Activated CD8-positive, alpha-beta memory T cell treated with anti-CD3 and anti-CD28 coated beads for 24 hours (primary cell): ENCODE measurements at regions not wholly inside any gene's neighbourhood (a gene's known extent, or its start where the extent isn't known, plus 50 kb on each side); places are given as distances from the start of the nearest gene placed in this dataset.

Source experiments
- DNase-seq: peaks from one replicate; pipeline ENCODE4 v3.0.0-alpha.2; 2020

GRCh38 chr2:189268763-189269162 is 89.2 kb upstream of the COL5A2 start:
- no peak for DNase-seq

DNA sequence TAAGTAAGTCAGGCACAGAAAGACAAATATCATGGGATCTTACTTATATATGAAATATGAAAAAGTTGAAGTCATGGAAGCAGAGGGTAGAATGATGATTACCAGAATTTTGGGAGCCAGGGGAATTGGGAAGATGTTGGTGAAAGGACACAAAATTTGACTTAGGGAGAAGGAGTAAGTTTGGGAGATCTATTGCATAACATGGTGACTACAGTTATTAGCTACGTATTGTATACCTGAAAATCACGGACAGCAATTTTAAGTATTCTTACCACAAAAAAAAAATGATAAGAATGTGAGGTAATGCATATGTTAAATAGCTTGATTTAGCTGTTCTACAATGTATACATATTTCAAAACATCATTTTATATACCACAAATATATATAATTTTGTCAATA is 94.2 kb upstream of the COL5A2 start:
- no peak for DNase-seq

DNA sequence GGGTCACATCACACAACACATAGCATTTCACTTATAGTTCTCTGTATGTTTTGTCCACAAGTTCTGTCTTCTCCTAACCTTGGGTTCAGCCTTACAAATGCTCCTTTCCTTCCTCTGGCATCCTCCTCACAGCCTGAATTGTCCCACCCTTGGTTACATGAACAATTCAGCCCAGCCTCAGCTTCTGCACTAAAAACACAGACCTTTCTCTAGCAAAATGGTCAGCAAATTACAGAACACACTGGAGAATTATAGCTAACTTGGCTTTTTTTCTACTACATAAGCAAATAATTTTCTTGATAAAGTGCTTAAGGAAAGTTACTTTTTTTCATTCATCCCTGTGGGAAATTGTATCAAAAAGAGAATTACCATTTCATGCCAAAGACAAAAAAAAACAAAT is 94.8 kb upstream of the COL5A2 start:
- no peak for DNase-seq

GRCh38 chr2:189276277-189276676 is 96.7 kb upstream of the COL5A2 start:
- DNase-seq, result no peak

DNA sequence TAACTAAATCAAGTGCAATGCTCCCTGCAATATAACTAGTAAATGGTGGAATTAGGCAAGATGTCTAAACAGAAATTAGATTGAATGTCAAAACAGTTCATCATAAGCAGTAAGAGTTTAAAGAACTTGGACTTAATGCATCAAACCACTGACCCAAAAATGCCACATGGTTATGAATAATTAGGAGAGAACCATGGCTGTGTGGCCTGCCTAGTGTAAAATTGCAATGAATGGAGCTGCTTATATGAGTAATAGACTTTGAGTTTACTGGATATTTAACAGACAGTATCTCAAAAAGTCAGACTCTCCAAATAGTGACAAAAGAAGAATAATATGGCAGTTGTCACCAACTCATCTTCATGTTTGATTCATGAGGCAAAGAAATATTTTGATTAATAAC is 101.6 kb upstream of the COL5A2 start:
- DNase-seq, result no peak

DNA sequence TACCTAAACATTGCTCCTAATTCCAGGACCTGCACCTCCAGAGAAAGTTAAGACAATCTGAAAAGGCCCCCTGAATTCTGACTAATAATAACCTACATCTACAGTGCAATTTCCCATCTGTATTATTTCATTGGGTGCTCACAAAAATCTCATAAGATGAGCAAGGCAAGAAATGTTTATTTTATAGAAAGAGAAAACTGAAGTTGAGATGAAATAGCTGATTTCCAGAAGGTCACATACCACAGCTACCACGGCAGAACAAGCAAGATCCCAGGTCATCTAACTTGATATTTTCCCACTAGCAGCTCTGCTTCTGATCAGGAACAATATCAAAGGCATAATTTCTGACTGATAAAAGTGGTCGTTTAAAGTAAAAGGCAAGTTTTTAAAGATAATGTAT is 105.8 kb upstream of the COL5A2 start:
- DNase-seq, result no peak

GRCh38 chr2:189285962-189286645 is 106.5 kb upstream of the COL5A2 start:
- DNase-seq, result no peak

GRCh38 chr2:189287363-189287762 is 107.8 kb upstream of the COL5A2 start:
- no peak for DNase-seq

GRCh38 chr2:189287982-189288521 is 108.5 kb upstream of the COL5A2 start:
- no peak for DNase-seq

GRCh38 chr2:189291460-189291859 is 111.9 kb upstream of the COL5A2 start:
- DNase-seq, result no peak

DNA sequence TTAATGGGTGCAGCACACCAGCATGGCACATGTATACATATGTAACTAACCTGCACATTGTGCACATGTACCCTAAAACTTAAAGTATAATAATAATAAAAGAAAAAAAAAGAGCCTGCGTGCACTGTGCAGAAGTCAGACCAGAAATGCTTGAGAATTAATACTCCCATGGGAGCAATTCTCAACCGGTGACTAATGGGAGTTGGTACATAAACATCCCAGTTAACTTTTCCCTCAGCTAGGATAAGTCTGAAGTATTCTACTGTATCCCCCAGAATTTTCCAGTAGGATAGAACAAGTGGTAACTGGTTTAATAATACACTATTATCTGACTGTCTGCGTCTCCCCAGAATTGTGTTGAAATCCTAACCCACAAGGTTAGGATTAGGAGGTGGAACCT is 113.6 kb upstream of the COL5A2 start:
- DNase-seq, result no peak

GRCh38 chr2:189297446-189297845 is 117.9 kb upstream of the COL5A2 start:
- no peak for DNase-seq

DNA sequence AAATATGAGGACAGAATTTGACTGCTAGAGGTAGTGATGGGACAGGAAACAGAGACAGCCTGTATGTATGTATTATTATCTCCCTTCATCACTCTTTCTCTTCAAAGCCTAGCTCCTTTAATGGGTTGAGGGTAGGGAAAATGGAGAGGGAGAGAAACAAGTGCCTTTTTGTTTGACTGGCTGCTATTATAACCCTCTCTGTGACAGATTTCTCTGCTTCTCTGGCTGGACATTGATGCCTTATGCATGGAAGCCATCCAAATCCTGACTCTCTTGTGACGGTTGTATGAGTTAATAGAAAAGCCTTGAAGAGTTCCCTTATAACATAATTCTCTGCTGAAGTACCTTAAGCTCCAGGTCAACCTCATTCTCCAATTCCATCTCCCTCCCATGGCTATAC is 118.5 kb upstream of the COL5A2 start:
- DNase-seq, result no peak

DNA sequence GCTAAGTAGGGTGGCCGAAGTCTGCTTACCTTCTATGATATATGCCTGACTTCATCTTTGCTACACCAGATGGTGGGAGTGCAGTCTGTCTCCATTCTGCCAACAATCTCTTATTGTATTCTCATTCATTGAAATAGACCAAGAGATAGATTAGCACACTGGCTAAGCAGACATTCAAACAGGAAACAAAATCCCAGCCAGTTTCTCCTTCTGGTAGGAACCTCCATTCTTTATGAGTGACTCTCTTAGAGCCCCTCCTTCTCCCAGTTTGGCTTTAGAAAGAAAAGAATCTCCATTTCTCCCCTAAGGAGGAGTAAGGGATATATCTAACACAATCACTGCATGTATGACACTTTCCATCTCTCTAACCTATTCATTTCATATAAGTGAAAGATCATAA is 118.9 kb upstream of the COL5A2 start:
- no peak for DNase-seq

DNA sequence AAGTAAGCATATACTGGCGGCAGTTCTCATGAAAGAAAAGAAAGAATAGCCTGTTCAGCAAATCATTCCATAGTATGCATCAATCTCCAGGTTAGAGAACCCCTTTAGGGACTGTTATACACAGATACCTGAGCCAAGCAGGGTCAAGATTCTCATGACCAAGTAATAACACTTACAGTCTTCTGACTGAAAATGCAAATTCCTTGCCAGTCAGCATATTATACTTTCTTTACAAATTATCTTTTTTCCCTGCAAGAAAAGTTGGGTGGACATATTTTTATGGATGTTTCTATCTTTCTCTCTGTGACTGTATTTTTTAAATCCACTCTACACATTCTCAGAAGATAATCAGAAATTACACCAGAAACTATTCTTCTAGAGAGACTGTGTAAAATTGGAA is 120.4 kb upstream of the COL5A2 start:
- no peak for DNase-seq

GRCh38 chr2:189300916-189301315 is 121.4 kb upstream of the COL5A2 start:
- DNase-seq, result no peak

DNA sequence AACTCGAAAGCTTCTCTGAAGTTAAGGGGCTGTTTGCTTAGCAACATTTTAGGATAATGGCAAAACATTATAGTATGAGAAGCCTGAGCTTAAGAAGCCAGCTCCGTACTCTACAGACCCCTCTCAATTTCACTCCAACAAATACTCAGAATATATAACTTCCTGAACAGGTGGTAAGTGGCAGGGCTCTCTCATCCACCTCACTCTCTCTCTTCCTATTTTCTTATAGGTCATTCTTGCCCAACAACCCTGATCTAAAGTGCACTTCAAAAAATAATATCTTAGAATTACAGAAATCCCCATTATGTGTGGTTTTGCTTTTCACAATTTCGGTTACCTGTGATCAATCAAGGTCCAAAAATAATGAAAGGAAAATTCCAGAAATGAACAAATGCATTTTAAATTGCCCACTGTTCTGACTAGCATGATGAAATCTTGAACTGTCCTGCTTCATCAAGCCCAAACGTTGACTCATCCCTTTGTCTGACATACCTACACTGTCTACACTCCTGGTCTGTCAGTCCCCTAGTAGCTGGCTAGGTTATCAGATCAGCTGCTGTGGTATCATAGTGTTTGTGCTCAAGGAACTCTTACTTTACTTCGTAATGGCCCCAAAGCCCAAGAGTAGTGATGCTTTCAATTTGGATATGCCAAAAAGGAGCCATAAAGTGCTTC is 122.8 kb upstream of the COL5A2 start:
- DNase-seq, result no peak

DNA sequence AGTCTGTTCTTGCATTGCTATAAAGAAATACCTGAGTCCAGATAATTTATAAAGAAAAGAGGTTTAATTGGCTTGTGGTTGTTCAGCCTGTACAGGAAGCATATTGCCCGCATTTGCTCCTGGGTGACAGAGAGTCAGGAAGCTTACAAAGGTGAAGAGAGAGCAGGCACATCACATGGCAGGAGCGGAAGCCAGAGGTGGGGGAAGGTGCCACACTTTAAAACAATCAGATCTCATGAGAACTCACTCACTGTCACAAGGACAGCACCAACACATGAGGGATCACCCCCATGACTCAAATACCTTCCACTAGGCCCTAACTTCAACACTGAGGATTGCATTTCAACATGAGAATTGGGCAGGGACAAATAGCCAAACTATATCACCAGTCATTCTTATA is 124.8 kb upstream of the COL5A2 start:
- DNase-seq, result peak; percentile 70

GRCh38 chr2:189305291-189305943 is 125.9 kb upstream of the COL5A2 start:
- DNase-seq, result no peak

DNA sequence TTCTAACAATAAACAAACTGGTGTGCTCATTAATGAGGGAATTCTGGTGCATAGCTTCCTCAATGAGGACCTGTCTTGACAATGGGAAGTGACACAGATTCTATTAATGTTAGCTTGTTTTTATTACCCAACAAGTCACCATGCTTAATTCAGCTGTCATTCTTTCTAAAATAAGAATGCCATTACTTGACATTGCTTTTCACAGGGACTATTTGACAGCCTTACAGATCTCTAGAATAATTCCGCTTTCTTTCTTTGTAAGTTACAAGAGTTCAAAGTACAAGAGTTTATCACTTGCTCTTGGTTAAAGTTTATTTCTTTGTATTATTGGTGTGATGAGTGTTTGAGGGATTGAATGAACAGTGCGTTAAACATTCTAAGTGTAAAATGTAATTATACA is 127.0 kb upstream of the COL5A2 start:
- DNase-seq, result no peak

- no peak for DNase-seq
Measured at GRCh38 chr2:189308056-189308790, 128.7 kb upstream of the COL5A2 start.

- DNase-seq, result no peak
Measured at GRCh38 chr2:189309331-189309730, 129.8 kb upstream of the COL5A2 start.

DNA sequence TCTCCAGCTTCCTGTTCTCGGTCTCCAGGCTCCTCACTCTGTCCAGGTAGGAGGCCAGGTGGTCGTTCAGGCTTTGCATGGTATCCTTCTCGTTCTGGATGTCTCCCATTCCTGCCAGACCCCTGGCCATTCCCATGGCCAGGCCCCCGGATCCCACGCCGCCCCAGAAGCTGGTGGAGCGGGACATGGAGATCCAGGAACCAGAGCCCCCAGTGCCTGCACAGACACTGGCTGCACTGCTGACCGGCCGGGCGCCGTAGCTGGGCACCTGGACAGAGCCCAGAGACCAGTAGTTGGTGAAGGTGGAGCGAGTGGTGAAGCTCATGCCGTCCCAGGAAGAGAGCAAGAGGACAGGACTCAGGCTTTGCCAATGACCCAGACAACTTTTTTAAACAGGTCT is 129.1 kb upstream of the WDR75 start:
- no peak for DNase-seq
